ENCODE measurements at regions not wholly inside any gene's neighbourhood (a gene's known extent, or its start where the extent isn't known, plus 50 kb on each side); places are given as distances from the start of the nearest gene placed in this dataset.
"Not testable (repeated sequence)": the region's sequence is repeated elsewhere in the genome, so short reads cannot be mapped to it uniquely, and the experiment has no call there.

DNA sequence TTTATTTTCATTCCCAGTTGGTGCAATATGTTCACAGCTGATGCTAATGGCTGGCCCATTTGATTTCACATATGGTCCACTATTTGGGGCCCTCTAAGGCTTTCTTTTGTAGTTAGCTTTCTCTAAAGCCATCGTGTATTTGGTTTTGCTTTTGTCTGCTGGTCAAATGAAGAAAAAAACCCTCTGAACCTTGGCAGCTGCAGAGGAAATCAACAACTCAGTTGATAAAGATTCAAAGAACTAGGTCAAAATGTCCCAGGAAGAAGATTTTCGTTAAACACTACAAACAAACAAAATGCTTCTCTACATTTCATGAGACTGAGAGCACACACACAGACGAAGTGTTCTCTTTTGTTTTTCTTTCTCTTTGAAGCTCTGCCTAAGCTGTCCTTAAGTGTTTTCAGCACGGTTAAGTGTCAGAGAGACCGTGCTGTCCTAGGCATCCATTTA is 655.0 kb downstream of the RWDD3 start:
- Mint-ChIP-seq H3K4me3 (no peak overlapping the region), H3K4me1 (no peaks in the 10 kb centered on the region), H3K27ac (no peak overlapping the region), H3K36me3 (no peaks in the 10 kb centered on the region), H3K9me3 (peaks cover 1% of the 10 kb centered on the region), H3K27me3 (no peaks in the 10 kb centered on the region)
- DNase-seq, result no peak

DNA sequence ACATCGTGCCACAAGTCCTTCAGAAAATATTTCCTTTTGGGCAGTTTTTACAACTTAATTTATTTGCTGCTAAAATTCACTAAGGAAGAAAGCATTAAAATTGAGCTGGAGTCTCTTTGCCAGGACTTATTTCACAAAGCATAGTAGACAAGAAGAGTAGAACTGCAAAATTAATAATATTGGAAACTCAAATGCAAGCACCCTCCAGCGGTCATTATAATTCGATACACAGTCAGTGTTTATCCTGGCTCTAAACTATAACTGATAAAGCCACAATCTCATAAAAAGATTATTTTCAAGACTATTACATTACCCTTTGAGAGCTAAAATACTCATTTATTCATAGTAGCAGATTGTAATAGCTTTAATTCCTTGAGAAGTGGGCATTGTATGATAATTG is 655.4 kb downstream of the RWDD3 start:
- no peak overlapping the region for H3K27ac Mint-ChIP-seq

DNA sequence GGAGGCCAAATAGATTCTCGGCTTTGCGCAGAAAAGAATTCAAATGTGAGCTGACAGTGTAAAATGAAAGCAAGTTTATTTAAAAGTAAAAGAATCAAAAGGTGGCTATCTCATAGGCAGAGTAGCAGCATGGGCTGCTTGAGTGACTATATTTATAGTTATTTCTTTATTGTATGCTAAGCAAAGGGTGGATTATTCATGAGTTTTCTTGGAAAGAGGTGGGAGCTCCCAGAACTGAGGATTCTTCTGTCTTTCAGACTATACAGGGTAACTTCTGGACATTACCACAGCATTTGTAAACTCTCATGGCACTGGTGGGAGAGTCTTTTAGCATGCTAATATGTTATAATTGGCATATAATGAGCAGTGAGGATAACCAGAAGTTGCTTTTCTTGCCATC is 659.9 kb downstream of the RWDD3 start:
- no peak overlapping the region for H3K27ac Mint-ChIP-seq
- no peak for DNase-seq
- no peaks in the 10 kb centered on the region for H3K4me1 Mint-ChIP-seq
- no peaks in the 10 kb centered on the region for H3K27me3 Mint-ChIP-seq
- H3K4me3 Mint-ChIP-seq, result no peak overlapping the region
- H3K36me3 Mint-ChIP-seq, result no peaks in the 10 kb centered on the region
- H3K9me3 Mint-ChIP-seq, result no peaks in the 10 kb centered on the region

More for the DNA sequence above, 655.4 kb downstream of the RWDD3 start:
- Mint-ChIP-seq H3K4me3 (no peak overlapping the region), H3K4me1 (no peaks in the 10 kb centered on the region), H3K9me3 (peaks cover 1% of the 10 kb centered on the region), H3K36me3 (no peaks in the 10 kb centered on the region), H3K27me3 (no peaks in the 10 kb centered on the region)
- no peak for DNase-seq

DNA sequence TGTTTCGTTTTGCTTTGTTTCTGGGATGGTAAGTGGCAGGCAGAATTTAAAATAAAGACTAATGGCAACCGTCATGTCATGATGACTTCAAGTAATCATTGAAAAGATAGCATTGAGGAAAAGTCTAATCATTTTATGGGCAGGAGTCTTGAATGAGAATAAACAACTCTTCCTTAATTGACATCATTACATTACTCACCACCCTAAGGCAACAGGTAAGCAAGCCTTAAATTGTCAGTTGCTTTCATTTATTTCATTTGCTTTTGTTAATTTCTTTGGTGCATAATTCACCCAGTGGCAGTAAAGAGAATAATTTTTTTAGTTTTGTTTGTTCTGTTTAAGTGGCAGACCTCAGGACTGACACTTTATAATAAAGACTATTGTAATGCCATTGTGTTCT is 669.0 kb downstream of the RWDD3 start:
- Mint-ChIP-seq H3K36me3 (no peaks in the 10 kb centered on the region), H3K4me1 (no peaks in the 10 kb centered on the region), H3K9me3 (peaks cover 2% of the 10 kb centered on the region), H3K4me3 (no peak overlapping the region), H3K27me3 (no peaks in the 10 kb centered on the region), H3K27ac (no peak overlapping the region)
- no peak for DNase-seq

DNA sequence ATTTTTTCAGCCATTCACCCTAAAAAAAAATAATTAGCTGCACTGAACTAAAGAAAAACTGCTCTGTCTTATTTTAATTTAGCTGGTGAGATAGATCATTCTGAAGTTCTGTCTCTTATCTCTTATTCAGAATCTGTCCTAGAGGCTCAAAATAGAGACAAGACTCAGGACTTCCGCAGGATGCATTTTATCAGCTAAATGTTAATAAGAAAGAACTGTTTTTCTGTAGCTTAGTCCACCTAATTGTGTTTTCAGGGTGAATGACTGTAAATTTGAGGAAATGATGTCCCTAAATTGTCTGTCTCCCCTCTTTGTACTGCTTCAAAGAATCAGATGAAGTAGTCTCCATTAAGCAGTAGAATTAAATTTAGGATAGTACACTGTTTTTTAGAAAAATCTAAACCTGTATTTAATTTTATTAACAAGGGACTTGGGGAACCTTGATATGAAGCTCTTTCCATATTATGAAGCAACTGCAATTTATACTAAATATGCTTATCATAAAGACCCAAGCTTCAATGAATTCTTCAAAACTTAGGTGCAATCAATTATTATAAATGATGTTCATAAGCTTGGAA is 671.9 kb downstream of the RWDD3 start:
- Mint-ChIP-seq H3K4me3 (no peak overlapping the region), H3K36me3 (no peaks in the 10 kb centered on the region), H3K27me3 (no peaks in the 10 kb centered on the region), H3K4me1 (no peaks in the 10 kb centered on the region), H3K27ac (no peak overlapping the region), H3K9me3 (peaks cover 5% of the 10 kb centered on the region)
- no peak for DNase-seq

DNA sequence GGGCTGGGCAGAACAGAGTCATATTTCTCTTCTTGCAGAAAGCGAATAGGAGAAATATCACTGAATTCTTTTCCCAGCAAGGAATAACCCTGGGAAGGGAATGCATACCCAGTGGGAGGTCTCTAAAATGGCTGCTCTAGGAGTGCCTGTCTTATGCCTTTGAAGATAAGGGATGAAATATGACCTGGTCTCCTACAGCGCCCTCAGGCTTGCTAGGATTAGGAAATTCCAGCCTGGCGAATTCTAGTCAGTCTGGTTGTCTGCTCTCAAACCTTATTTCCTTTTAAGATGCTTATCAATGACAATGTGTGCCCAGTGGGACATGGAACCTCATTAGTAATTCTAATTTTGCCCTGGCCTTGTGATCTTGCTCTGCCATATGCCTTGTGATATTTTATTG is 677.7 kb downstream of the RWDD3 start:
- H3K9me3 Mint-ChIP-seq, result peaks cover 17% of the 10 kb centered on the region
- not testable (repeated sequence) for H3K36me3 Mint-ChIP-seq, H3K27me3 Mint-ChIP-seq, H3K4me3 Mint-ChIP-seq, H3K4me1 Mint-ChIP-seq, DNase-seq, H3K27ac Mint-ChIP-seq

DNA sequence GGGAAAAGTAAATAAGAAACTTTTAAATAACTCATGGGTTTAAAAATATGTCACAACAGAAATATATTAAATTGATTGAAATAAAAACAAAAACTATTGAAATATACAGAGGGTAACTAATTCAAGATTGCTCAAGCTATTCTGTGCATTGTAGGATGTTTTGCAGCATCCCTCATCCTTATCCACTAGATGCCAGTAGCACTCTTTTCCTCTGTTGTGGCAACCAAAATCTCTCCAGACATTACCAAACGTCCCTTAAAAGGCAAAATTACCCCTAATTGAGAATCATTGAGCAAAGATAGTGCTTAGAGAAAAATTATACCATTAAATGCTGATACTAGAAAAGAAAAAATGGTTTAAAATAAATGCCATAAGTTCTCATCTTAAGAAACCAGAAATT is 682.6 kb downstream of the RWDD3 start:
- Mint-ChIP-seq H3K4me3 (no peak overlapping the region), H3K27me3 (no peaks in the 10 kb centered on the region), H3K36me3 (no peaks in the 10 kb centered on the region), H3K9me3 (peaks cover 9% of the 10 kb centered on the region), H3K4me1 (no peaks in the 10 kb centered on the region), H3K27ac (no peak overlapping the region)
- no peak for DNase-seq

DNA sequence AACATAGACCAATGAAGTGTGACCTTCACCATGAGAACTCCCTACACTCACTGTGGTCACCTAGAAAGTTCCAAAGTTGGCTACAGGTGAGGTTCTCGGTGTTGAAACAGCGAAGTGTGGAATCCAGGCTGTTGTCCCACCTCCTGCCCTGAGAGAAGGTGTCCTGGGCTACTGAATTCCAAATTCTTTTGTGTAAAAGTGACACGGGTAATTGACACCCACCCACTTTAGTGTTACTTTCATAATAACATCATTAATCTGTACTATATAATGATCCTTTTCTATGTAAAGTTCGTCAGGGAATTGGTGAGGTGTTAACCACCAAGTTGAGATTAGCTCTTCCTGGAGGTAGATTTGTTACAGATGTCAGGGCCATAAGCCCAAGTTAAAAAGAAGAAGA is 690.7 kb downstream of the RWDD3 start:
- Mint-ChIP-seq H3K4me1 (no peaks in the 10 kb centered on the region), H3K27me3 (no peaks in the 10 kb centered on the region), H3K36me3 (no peaks in the 10 kb centered on the region), H3K9me3 (peaks cover 1% of the 10 kb centered on the region), H3K27ac (no peak overlapping the region), H3K4me3 (no peak overlapping the region)
- DNase-seq, result no peak

DNA sequence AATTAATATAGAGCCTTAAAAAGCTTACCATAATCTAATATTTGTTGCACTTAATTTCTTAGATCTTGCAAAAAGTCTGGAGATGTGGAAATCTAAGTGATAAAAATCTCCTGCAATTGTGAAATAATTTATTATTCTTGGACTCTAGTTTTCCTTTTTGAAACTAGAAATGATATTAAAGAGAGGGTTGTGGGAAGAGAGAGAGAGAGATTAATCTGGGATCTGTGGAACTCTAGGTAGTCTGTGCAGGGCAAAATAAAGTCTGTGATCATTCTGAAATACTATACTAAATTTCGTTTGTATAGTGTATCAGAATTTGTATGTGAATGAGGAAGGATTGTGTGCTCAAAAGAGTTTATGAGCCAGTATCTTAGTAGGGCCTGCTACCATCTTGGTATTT is 692.3 kb downstream of the RWDD3 start:
- Mint-ChIP-seq H3K27ac (no peak overlapping the region), H3K4me1 (no peaks in the 10 kb centered on the region), H3K36me3 (no peaks in the 10 kb centered on the region), H3K9me3 (peaks cover 1% of the 10 kb centered on the region), H3K4me3 (no peak overlapping the region), H3K27me3 (no peaks in the 10 kb centered on the region)
- no peak for DNase-seq

DNA sequence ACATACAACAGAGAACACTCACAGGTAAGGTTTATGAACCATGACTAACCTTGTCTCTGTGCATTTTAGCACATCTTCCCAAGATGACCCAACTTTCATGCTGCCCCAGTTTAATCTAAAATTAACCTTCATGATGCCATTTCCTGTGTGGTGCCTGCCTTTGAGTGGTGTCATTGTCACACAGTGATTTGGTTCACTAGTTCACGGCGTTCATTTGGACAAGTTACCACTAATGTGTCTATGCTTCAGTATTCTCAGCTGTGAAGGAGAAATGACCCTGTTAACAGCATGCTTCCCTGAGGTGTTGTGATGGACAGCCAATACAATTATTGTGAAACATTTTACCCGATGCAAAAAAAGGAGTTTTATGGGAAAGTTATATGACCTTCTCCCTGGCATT is 693.1 kb downstream of the RWDD3 start:
- no peak overlapping the region for H3K27ac Mint-ChIP-seq
- H3K27me3 Mint-ChIP-seq, result no peaks in the 10 kb centered on the region
- no peaks in the 10 kb centered on the region for H3K36me3 Mint-ChIP-seq
- no peaks in the 10 kb centered on the region for H3K4me1 Mint-ChIP-seq
- no peak overlapping the region for H3K4me3 Mint-ChIP-seq
- H3K9me3 Mint-ChIP-seq, result peaks cover 1% of the 10 kb centered on the region
- DNase-seq, result no peak

DNA sequence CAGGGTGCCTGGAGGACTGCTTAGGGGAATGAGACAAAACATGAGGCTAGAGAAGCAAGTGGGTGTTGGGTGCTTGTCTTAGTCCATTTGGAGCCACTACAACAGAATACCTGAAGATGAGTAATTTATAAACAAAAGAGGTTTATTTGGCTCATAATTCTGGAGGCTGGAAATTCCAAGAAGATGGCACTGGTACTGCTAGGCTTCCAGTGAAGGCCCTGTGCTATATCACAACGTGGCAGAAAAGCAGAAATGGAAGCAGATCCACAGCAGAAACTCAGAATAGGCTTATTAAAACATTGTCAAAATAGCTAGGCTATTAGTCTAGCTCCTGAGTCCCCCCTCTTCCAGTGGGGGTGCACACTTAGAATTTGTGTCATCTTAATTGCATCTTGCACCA is 701.7 kb downstream of the RWDD3 start:
- no peaks in the 10 kb centered on the region for H3K4me1 Mint-ChIP-seq
- H3K9me3 Mint-ChIP-seq, result no peaks in the 10 kb centered on the region
- H3K27me3 Mint-ChIP-seq, result no peaks in the 10 kb centered on the region
- DNase-seq, result no peak
- H3K27ac Mint-ChIP-seq, result no peak overlapping the region
- no peaks in the 10 kb centered on the region for H3K36me3 Mint-ChIP-seq
- no peak overlapping the region for H3K4me3 Mint-ChIP-seq

DNA sequence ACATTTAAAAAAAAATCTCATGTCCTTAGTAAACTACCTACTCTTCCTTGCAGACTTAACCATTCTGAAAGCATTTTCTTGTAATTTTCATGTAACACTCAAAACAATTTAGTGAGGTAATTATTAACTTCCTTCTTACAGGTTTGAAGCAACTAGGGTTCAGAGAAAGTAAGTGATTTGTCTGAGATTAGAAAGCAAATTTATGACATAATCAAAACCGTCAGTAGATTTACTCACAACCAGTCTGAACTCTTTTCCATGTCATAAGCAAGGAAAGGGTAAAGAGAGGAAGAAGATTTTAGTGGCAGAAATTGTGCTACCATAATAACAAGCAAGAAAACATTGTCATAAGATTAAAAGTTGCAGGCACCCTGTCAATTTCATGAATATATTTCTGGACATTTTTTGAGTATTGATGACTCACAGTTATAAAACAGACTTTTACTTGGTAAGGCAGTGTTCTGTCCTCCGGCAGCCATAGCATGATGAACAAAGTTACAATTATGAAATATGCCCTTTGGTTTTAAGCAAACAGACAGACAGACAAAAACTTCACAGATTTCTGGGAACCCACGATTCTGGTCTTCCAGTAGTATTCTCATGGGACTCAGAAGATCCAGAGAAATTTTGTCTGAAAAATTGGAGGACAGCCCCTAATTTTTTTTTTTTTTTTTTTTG is 707.2 kb downstream of the RWDD3 start:
- Mint-ChIP-seq H3K27me3 (no peaks in the 10 kb centered on the region), H3K27ac (no peak overlapping the region), H3K4me1 (no peaks in the 10 kb centered on the region), H3K9me3 (no peaks in the 10 kb centered on the region), H3K4me3 (no peak overlapping the region), H3K36me3 (no peaks in the 10 kb centered on the region)
- DNase-seq, result no peak

DNA sequence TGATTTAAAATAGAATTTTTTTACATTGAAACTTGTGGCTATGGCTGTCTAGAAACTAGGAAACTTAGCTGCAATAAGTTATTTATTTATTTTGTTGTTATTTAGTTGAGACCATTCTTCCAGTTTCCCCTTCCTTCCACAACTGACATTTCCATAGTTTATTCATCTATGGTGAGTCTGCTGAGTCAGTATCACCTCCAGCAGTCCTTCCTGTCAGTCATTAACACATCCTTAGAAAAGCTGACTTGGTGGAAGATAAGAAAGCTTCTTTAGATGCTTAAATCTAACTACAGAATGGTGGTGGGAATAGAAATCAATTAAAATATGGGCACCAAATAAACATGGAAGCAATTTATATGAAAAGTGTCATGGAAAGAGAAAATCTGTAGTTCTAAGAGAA is 714.0 kb downstream of the RWDD3 start:
- Mint-ChIP-seq H3K27me3 (no peaks in the 10 kb centered on the region), H3K27ac (no peak overlapping the region), H3K4me1 (peaks cover 3% of the 10 kb centered on the region), H3K9me3 (no peaks in the 10 kb centered on the region), H3K4me3 (no peak overlapping the region), H3K36me3 (no peaks in the 10 kb centered on the region)
- DNase-seq, result no peak

DNA sequence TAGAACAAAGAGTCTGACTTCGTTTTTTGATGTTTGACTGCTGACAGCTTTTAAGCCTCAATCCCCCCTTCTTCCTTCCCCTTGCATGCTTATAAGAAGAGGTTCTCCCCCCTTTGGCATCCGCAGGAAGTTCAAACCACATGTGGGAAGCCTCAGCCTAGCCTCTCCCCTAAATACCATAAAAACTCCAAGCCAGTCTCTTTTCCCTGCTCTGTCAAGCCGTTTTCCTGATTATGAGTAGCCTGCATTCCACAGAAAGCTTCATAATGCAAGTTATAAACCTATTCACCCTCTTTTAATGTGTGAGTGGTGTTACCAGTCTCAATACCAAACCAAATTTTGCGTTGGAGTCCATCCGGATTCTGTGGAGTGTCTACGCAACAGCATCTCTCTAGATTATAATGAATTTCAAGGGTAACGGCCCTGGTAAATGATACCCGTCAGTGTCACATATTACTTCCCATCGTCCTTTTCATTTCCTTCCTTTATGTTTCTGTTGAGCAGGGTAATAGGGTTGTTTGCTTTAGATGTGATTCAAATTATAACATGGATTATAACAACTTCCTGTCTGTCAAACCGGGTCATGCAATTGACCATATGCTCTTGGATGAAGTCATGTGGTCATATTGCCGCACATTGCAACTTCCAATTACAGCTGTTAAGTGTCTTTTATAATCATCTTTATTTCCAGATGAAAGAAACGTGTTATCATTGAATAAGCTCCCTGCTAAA is 717.5 kb downstream of the RWDD3 start:
- Mint-ChIP-seq H3K9me3 (peaks cover 3% of the 10 kb centered on the region), H3K4me1 (peaks cover 3% of the 10 kb centered on the region), H3K27ac (no peak overlapping the region), H3K36me3 (no peaks in the 10 kb centered on the region), H3K27me3 (no peaks in the 10 kb centered on the region), H3K4me3 (no peak overlapping the region)
- DNase-seq, result no peak

DNA sequence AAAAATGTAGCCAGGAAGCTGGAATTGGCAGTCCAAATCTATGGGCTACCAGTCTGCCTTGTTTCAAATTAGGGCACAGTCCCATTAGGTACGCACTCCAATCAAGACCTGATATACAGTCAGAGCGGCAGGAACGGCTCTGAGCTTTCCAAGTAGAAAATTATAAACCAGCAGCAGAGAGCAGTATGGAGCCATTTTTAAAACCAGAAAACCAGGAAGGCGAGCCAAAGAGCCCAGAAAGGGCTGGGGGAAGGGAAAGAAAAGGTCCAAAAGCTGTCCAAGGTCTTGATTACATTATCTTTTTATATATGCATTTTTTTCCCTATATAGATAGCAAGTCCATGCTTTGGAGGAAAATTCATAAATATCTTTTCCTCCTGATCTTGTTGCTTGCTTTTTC is 719.0 kb downstream of the RWDD3 start:
- no peaks in the 10 kb centered on the region for H3K36me3 Mint-ChIP-seq
- no peaks in the 10 kb centered on the region for H3K27me3 Mint-ChIP-seq
- no peak overlapping the region for H3K27ac Mint-ChIP-seq
- no peak overlapping the region for H3K4me3 Mint-ChIP-seq
- no peak for DNase-seq
- H3K9me3 Mint-ChIP-seq, result peaks cover 3% of the 10 kb centered on the region
- peaks cover 3% of the 10 kb centered on the region for H3K4me1 Mint-ChIP-seq

DNA sequence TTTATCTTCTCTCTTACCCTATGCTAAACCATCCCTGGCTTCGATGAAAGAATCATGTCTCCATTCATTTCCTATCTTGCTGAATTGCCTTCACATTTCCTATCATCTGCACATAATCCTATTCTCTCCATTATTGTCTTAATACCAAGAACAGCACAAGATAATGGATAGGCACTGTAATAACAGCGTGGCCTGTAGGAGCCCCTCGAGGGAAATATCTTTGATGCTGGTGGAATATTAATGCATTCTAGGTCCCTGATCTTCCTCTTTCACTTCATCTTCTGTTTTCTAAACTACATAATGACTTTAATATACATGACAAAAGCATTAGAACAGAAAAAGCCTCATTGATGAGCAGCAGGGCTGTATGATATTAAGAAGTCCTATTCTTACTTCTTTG is 720.6 kb downstream of the RWDD3 start:
- no peak for DNase-seq
- Mint-ChIP-seq H3K27me3 (no peaks in the 10 kb centered on the region), H3K36me3 (no peaks in the 10 kb centered on the region), H3K9me3 (peaks cover 9% of the 10 kb centered on the region), H3K4me3 (no peak overlapping the region), H3K27ac (no peak overlapping the region), H3K4me1 (peaks cover 3% of the 10 kb centered on the region)
